Effector memory CD4-positive, alpha-beta T cell (primary cell): ENCODE measurements at regions not wholly inside any gene's neighbourhood (a gene's known extent, or its start where the extent isn't known, plus 50 kb on each side); places are given as distances from the start of the nearest gene placed in this dataset.
A peak's percentile ranks its signal among the peaks of the same experiment; 100 is the strongest.

ENCODE experiments used
- DNase-seq, 3 donors: peaks; one replicate each; pipeline ENCODE4 v3.0.0-alpha.2; 2020
- H3K27ac ChIP-seq: 2 replicates; pipeline ENCODE4 v1.7.0; 2013; ENCODE audit warnings: mild to moderate bottlenecking, low read length, moderate library complexity; ENCODE audit not compliant: insufficient read depth, poor library complexity, severe bottlenecking
- H3K27me3 ChIP-seq: replicated peaks from 2 replicates; pipeline ENCODE4 v1.7.0; 2013; ENCODE audit warnings: mild to moderate bottlenecking, low read length; ENCODE audit not compliant: insufficient read depth, control insufficient read depth, poor library complexity, severe bottlenecking
- H3K36me3 ChIP-seq: 2 replicates; pipeline ENCODE4 v1.7.0; 2013; ENCODE audit warnings: mild to moderate bottlenecking, low read length, moderate library complexity; ENCODE audit not compliant: control insufficient read depth, insufficient read depth
- H3K4me1 ChIP-seq: 2 replicates; pipeline ENCODE4 v1.7.0; 2013; ENCODE audit warnings: low read length, mild to moderate bottlenecking; ENCODE audit not compliant: control insufficient read depth, insufficient read depth, poor library complexity, severe bottlenecking
- H3K4me3 ChIP-seq: 2 replicates; pipeline ENCODE4 v1.7.0; 2013; ENCODE audit warnings: low read length, low read depth, mild to moderate bottlenecking; ENCODE audit not compliant: insufficient read depth, poor library complexity, severe bottlenecking
- H3K9me3 ChIP-seq: 2 replicates; pipeline ENCODE4 v1.7.0; 2013; ENCODE audit warnings: mild to moderate bottlenecking, low read length, moderate library complexity; ENCODE audit not compliant: control insufficient read depth

DNA sequence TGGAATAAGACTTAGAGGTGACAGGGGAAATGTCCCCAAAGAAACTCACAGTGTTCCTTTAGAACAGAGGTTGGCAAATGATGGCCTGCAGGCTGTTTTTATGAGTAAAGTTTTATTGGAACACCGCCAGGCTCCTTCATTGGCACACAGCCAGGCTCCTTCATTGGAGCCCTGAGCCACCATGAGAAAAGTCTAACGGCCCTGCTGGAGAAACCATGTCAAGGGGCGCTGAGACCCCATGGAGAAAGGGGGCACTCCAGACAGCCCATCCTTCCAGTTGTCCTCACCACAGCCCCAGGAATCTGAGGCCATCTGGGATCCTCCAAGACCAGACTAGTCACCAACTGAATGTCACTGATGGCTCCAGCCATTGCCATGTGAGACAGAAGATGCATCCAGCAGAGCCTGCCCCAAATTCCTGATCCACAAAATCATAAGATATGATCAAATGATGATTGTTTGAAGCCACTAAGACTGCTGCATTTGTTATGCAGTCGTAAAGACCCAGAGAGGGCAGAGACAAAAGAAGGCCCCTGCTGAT, 88.2 kb upstream of the GPR26 start:
- Histone ChIP-seq H3K9me3 (no peaks in the 10 kb centered on the region), H3K4me3 (no peak overlapping the region), H3K36me3 (no peaks in the 10 kb centered on the region), H3K27ac (no peak overlapping the region), H3K4me1 (no peaks in the 10 kb centered on the region), H3K27me3 (peaks cover 8% of the 10 kb centered on the region)
- no peak for DNase-seq

DNA sequence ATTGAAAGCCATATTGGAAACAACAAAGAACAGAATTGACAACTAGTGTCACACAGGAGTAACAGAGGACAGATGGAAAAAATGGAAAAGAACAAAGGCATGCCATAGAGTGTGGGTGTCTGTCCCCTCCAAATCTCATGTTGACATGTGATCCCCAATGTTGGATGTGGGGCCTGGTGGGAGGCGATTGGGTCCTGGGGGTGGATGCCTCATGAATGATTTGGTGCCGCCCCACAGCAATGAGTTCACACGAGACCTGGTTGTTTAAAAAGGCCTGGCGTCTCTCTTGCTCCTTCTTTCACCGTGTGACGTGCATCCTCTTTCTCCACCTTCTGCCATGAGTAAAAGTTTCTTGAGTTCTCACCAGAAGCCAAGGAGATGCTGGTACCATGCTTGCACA, 87.4 kb upstream of the GPR26 start:
- no peak overlapping the region for H3K27ac ChIP-seq
- no peaks in the 10 kb centered on the region for H3K9me3 ChIP-seq
- peaks cover 8% of the 10 kb centered on the region for H3K27me3 ChIP-seq
- no peaks in the 10 kb centered on the region for H3K4me1 ChIP-seq
- H3K36me3 ChIP-seq: no peaks in the 10 kb centered on the region
- H3K4me3 ChIP-seq: no peak overlapping the region
- DNase-seq: no peak

DNA sequence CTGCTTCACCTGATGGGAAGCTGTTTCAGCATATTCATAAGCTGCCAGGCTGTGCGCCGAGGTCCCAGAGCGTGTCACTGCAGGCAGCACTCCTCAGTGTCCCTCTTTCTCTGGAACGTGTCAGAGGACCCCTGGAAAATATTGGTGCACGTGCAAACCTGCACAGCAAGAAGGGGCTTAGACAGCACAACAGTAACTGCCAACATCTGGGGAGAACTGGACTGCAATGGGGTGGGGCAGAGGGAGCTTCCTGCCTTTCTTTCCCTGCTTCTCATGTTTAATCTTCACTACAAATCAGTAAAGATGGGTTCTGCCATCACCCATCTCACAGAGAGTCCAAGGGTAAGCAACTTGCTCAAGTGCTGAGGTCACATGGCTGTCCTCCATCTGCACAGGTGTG, 86.5 kb upstream of the GPR26 start:
- no peak for DNase-seq
- Histone ChIP-seq H3K36me3 (no peaks in the 10 kb centered on the region), H3K27me3 (peaks cover 8% of the 10 kb centered on the region)

GRCh38 chr10:123580426-123580825, 85.7 kb upstream of the GPR26 start:
- no peak overlapping the region for H3K27ac ChIP-seq
- DNase-seq: no peak
- H3K9me3 ChIP-seq: no peaks in the 10 kb centered on the region
- H3K36me3 ChIP-seq: no peaks in the 10 kb centered on the region
- no peak overlapping the region for H3K4me3 ChIP-seq
- H3K4me1 ChIP-seq: no peaks in the 10 kb centered on the region
- H3K27me3 ChIP-seq: peaks cover 8% of the 10 kb centered on the region

More for the DNA sequence above, 86.5 kb upstream of the GPR26 start:
- Histone ChIP-seq H3K4me3 (no peak overlapping the region), H3K9me3 (no peaks in the 10 kb centered on the region), H3K27ac (no peak overlapping the region), H3K4me1 (no peaks in the 10 kb centered on the region)

DNA sequence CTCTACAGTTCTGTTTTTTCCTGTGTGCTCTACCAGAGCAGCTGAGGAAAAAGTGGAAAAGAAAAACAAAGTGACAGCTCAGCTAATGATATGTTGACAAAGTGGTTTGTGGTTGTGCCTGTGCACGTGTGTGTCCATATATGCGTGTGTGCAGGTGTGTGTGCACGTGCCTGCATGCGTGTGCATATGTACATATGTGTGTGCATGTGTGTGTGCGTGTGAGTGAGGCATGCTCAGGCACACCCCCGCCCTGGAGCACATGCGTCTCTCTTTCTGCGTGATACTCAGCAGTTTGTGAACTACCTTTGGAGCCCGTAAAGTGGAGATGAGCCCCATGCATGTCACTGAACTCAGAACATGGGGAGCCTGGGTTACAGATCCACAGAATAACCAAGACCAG, 84.5 kb upstream of the GPR26 start:
- Histone ChIP-seq H3K4me1 (no peaks in the 10 kb centered on the region), H3K27ac (no peak overlapping the region), H3K36me3 (no peaks in the 10 kb centered on the region), H3K4me3 (no peak overlapping the region), H3K9me3 (no peaks in the 10 kb centered on the region), H3K27me3 (peaks cover 8% of the 10 kb centered on the region)
- no peak for DNase-seq

DNA sequence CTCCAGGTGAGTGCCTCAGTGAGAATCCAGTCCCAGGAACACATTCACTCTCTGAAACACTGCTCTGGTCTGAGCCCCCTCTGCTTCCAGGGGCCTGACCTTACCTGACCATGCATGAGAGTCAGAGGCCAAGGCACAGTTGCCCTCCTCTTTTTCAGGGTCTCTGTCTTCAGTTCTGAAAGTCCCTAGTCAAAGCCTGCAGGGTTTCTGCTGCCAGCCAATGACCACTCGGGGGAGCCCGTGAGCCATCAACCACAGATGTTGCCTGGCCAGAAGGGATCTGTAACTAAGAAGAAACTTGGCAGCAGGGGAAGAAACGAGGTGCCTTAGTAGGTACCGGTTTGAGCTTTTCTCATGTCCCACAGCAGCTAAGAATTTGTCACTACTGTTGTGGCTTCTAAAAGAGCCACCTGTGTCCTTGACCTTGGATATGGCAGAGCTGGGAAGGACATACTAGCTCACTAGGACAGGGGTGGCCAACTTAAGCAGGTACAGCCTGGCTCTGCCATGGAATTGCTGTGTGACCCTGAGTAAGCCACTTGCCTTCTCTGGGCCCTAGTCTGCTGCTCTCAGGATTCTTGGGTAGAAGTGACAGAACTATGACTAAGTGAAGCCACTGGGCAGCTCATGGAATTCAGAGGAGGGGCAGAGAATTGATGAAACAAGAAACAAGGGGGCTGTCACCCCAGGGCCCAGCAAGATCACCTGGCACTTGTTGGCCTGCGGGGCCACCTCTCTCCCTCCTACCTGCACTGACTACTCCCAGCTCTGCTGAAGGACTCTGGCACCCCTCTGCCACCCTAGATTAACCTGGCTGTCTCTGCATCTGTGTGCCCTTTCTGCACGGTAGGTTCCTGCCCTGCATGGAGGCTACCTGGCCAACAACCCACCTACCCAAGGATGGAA, 83.8 kb upstream of the GPR26 start:
- peaks cover 8% of the 10 kb centered on the region for H3K27me3 ChIP-seq
- no peaks in the 10 kb centered on the region for H3K4me1 ChIP-seq
- no peaks in the 10 kb centered on the region for H3K36me3 ChIP-seq
- no peaks in the 10 kb centered on the region for H3K9me3 ChIP-seq
- H3K4me3 ChIP-seq: no peak overlapping the region
- no peak overlapping the region for H3K27ac ChIP-seq
- DNase-seq: peak in 1 of 3 donors; percentile 33

DNA sequence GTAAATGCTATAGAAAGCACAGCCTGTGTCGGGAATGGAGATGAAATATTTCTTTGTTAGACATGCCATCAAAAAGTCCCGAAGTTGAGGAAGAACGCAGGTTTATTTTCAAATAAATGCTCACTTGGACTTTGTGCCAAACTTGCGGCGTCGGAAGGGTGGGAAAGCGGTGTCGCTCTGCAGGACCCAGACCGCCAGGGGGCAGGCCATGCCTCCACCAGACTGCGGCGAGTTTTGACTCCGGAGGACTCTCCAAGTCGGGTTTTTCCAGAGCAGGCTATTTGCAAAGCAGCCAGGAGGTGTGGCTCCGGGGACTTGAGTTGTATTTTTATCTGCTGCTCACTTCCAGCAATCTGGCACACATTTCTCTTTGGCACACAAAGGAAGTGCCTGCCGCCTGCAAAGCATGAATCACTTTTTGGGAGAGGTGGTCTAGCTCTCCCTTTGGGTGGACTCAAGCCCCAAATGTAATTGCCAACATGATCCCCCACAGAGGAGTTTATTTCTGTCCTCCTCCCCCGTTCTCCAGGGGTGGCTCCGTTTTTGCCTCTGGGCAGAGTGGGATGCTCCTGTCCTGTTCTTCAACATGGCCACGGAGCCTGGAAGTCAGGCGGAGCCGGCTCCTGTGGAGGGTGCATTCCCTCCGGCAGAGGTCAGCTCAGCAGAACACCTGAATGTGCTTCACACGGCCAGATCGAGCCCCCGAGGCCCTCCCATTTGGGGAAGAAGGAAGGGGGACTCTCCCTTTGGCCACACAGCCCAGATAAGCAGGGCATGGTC, 82.3 kb upstream of the GPR26 start:
- DNase-seq: no peak
- Histone ChIP-seq H3K4me3 (no peak overlapping the region), H3K27ac (no peak overlapping the region), H3K4me1 (no peaks in the 10 kb centered on the region), H3K36me3 (no peaks in the 10 kb centered on the region), H3K9me3 (no peaks in the 10 kb centered on the region), H3K27me3 (peaks cover 8% of the 10 kb centered on the region)

- peaks cover 8% of the 10 kb centered on the region for H3K27me3 ChIP-seq
- H3K4me1 ChIP-seq: no peaks in the 10 kb centered on the region
Measured at GRCh38 chr10:123584419-123584775, 81.8 kb upstream of the GPR26 start.

DNA sequence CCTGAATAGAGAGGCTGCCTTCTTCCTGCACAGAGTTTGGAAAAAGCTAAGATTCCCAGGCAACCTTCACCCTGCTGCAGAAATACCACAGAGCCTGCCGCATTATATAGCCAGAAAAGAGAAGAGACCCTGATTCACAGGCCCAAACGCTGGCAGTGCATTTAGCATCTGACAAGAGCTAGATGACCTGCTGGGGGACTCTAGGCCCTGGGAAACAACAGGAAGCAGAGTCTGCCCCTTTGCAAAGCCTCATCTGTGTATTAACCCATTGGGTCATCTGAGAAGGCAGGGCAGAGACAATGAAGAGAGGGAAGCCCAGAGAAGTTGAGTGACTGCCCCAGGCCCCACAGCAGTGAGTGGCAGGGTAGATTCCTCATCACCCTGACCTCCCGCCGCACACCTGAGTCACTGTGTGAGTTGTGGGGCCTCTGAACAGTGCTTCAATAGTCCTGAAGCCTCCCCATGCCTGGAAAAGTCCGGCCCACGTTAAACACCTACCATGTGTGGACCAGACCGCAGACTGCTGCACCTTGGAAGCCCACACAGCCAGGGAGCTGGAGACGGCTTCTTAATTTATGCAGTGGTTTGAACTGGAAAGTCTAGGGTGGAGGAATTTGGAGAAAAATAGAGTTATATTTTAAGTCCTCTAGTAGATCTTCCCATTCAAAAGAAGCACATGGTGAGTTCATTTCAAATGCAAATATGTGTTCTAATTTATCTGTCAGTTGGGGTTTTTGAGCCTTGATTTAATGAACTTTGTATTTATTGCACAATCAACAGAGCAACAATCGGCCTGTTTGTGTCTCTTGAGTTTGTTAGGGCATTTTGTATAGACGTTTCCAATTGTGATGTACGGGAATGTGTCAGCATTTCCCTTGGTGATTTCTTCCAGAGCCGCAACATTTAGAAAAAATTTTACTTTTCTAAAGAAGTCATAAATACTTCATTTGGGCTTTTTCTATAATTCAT, 80.4 kb upstream of the GPR26 start:
- Histone ChIP-seq H3K4me3 (no peak overlapping the region), H3K4me1 (no peaks in the 10 kb centered on the region), H3K27ac (no peak overlapping the region), H3K9me3 (no peaks in the 10 kb centered on the region), H3K27me3 (no peaks in the 10 kb centered on the region), H3K36me3 (no peaks in the 10 kb centered on the region)
- no peak for DNase-seq

More at GRCh38 chr10:123584419-123584775, 81.8 kb upstream of the GPR26 start:
- no peak for DNase-seq
- Histone ChIP-seq H3K9me3 (no peaks in the 10 kb centered on the region), H3K36me3 (no peaks in the 10 kb centered on the region), H3K27ac (no peak overlapping the region), H3K4me3 (no peak overlapping the region)
